WI38 (cell line): ENCODE measurements at regions not wholly inside any gene's neighbourhood (a gene's known extent, or its start where the extent isn't known, plus 50 kb on each side); places are given as distances from the start of the nearest gene placed in this dataset.

Experiments
- H3K4me3 ChIP-seq: 2 replicates; pipeline ENCODE4 v1.5.1; 2011; ENCODE audit warnings: low read depth, mild to moderate bottlenecking, control low read depth, low read length
- TF ChIP-seq, protein P1 (sequence below): IDR thresholded peaks from 2 replicates; pipeline ENCODE4 v1.5.1; 2012; ENCODE audit warnings: low read depth, mild to moderate bottlenecking, control low read depth, low read length

DNA sequence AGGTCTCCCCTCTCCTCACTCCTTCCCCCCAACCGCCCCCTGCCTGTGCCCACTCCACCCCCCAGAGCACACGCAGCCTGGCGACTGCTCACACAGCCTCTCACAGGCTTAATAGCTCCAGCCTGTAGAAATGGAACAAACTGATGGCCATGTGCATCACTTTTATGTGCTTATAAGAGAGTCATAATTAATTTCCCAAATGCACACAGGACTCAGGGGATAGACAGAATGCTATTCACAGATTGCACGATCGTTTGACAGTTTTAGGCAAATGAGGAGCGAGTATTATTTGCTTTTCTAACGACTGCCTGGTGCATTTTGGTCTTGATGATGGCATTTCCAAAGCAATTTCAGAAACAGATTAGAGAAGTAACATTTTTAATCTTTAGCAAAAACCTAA lies 97.7 kb upstream of the VSTM2B start:
- TF ChIP-seq, protein P1, sequence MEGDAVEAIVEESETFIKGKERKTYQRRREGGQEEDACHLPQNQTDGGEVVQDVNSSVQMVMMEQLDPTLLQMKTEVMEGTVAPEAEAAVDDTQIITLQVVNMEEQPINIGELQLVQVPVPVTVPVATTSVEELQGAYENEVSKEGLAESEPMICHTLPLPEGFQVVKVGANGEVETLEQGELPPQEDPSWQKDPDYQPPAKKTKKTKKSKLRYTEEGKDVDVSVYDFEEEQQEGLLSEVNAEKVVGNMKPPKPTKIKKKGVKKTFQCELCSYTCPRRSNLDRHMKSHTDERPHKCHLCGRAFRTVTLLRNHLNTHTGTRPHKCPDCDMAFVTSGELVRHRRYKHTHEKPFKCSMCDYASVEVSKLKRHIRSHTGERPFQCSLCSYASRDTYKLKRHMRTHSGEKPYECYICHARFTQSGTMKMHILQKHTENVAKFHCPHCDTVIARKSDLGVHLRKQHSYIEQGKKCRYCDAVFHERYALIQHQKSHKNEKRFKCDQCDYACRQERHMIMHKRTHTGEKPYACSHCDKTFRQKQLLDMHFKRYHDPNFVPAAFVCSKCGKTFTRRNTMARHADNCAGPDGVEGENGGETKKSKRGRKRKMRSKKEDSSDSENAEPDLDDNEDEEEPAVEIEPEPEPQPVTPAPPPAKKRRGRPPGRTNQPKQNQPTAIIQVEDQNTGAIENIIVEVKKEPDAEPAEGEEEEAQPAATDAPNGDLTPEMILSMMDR, result no peak
- no peak overlapping the region for H3K4me3 ChIP-seq

DNA sequence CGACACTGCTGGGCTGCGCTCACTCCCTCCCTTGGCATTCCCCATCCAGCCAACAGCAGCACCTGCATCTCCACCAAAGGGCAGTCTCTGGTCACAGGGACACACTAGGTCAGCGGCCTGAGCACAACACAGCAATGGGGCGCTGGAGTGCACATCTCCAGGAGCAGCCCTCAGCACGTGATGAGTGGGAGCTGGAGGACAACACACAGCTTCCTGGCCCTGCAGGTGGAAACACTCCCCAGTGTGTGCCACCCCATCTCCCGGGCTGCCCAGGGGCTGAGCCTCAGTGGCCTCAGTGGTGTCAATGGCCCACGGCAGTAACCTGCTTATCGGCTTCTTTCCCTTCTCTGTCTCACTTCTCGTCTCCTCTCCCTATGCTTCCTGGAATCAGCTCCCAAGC lies 96.8 kb upstream of the VSTM2B start:
- no peak overlapping the region for H3K4me3 ChIP-seq
- TF ChIP-seq, protein P1, result no peak

DNA sequence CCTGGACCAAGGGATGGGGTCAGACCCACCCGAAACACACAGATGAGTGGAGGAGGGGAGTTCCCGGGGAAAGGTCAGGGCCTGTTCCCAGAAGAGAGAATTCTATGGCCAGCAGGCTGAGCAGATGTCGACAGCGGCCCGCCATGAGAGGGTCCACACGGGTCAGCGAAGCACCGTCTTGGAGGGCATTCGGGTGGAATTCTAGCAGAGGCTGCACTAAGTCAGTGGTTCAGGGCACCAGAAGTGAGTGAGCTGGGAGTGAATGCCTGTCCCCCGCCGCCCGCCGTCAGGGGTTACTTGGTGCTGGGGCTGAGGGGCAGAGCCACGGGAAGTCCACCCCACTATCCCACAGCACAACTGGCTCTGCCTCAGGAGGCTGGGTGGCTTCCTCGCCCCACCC lies 96.2 kb upstream of the VSTM2B start:
- TF ChIP-seq, protein P1, result no peak
- no peak overlapping the region for H3K4me3 ChIP-seq

DNA sequence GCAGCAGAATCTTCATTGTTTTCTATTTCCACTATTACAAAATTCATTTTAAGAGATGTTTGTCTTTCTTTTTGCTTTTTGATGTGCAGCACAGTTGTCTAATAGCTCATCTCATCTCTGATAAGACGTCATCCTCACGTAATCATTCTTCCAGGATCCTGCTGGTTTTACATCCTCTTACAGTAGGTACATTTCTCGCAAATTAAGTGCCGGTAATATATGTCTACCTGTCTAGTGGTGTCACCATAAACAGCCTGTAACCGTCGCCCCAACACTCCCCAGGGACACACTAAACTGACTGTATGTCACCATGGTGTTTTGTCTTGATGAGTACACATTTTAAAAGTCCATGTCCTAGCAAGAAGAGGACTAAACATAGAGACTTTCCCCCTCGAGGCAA lies 94.5 kb upstream of the VSTM2B start:
- H3K4me3 ChIP-seq, result no peak overlapping the region
- TF ChIP-seq, protein P1, result no peak

DNA sequence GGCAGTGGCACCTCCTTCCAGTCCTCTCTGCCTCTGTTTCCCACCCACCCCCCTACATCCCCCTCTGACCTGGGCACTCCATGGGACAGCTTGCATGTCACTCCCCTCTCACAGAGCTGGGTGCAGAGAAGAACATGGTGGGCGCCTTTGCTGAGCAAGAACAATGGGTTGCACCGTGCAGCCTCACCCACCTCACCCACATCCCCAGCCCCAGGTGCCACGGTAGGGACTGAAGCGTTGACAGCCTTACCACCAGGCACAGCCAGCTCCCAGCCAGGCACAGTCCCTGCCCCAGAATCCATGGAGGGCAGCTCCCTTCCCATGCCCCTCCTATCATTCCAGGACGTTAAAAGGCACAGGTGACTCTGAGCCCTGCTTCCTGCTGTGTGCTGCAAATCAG lies 93.1 kb upstream of the VSTM2B start:
- no peak overlapping the region for H3K4me3 ChIP-seq
- TF ChIP-seq, protein P1, result no peak

DNA sequence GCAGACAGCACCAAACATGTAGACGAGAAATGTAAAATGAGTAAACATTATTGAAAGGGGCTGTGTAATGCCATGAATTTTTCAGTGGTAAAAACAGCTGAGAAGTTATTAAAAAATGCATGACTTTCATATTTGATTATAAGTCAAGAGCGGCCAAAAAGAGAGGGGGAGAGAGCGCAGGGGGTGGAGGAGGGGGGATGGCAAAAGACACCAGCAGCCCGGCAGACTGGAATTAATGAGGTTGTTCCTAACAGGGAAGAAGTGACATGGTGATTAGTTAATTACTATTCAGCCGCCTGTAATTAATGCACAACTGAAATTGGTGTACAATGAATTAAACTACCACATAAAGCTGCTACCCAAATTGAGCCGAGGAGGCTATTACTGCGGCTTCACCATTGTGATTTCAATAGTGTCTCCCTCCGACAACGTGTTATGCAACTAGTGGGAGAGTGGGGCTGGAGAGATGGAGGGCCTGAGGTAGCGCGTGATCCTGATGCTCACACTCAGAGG lies 89.1 kb upstream of the VSTM2B start:
- TF ChIP-seq, protein P1, result no peak
- H3K4me3 ChIP-seq, result no peak overlapping the region

DNA sequence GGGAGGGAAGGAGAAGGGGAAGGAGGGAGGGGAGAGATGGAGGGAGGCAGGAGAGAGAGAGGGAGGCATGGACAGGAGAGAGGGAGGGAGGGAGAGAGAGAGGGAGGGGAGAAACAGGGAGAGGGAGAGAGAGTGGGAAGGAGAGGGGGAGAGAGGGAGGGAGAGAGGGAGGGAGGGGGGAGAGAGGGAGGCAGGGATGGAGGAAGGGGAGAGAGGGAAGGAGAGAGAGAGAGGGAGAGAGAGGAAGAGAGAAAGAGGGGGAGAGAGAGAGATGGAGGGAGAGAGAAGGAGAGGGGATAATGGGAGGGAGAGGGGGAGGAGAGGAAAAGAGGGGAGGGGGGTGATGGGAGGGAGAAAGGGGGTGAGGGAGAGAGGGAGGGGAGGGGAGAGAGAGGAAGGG lies 86.8 kb upstream of the VSTM2B start:
- H3K4me3 ChIP-seq, result no peak overlapping the region
- TF ChIP-seq, protein P1, result no peak
